ENCODE measurements at regions not wholly inside any gene's neighbourhood (a gene's known extent, or its start where the extent isn't known, plus 50 kb on each side); places are given as distances from the start of the nearest gene placed in this dataset.

- TF ChIP-seq CTCF (IDR thresholded peaks at IDR 0.05 in 4 of 5, conservative IDR thresholded peaks at IDR 0.05 in 1 of 5) (no peak), POLR2A (IDR thresholded peaks at IDR 0.05) (no peak)
Measured at GRCh38 chr4:55251342-55251741, 94.7 kb upstream of the SRD5A3 start.
